ENCODE measurements at regions not wholly inside any gene's neighbourhood (a gene's known extent, or its start where the extent isn't known, plus 50 kb on each side); places are given as distances from the start of the nearest gene placed in this dataset.

GRCh38 chr12:23088594-23088993 is 463.6 kb downstream of the ETNK1 start:
- TF ChIP-seq CTCF (conservative IDR thresholded peaks at IDR 0.05) (no peak), ZFX (IDR thresholded peaks at IDR 0.05) (no peak)

All from C4-2B (cell line).